Ascending aorta (tissue), 2 donors: ENCODE measurements at regions not wholly inside any gene's neighbourhood (a gene's known extent, or its start where the extent isn't known, plus 50 kb on each side); places are given as distances from the start of the nearest gene placed in this dataset.
"Not testable (repeated sequence)": the region's sequence is repeated elsewhere in the genome, so short reads cannot be mapped to it uniquely, and the experiment has no call there.

Source experiments
- DNase-seq, 2 donors: peaks; one replicate each; pipeline ENCODE4 v3.0.0-alpha.2; 2019; ENCODE audit warnings: low spot score in 2 of 2
- H3K27ac ChIP-seq, 2 donors: fragments of 200-600 bp; sonication (generic); one replicate each; pipeline ENCODE4 v1.5.1; 2016 to 2017; ENCODE audit warnings: mild to moderate bottlenecking in 1 of 2
- H3K27me3 ChIP-seq: fragments of 200-600 bp; sonication (generic); one replicate; pipeline ENCODE4 v1.5.1; 2017
- H3K36me3 ChIP-seq, 2 donors: fragments of 200-600 bp; sonication (generic); one replicate each; pipeline ENCODE4 v1.5.1; 2016
- H3K4me1 ChIP-seq, 2 donors: fragments of 200-600 bp; sonication (generic); one replicate each; pipeline ENCODE4 v1.5.1; 2016 to 2017; ENCODE audit warnings: mild to moderate bottlenecking in 1 of 2
- H3K4me3 ChIP-seq, 2 donors: fragments of 200-600 bp; sonication (generic); one replicate each; pipeline ENCODE4 v1.5.1; 2016 to 2017; ENCODE audit warnings: mild to moderate bottlenecking in 1 of 2
- H3K9me3 ChIP-seq, 2 donors: fragments of 200-600 bp; sonication (generic); one replicate each; pipeline ENCODE4 v1.5.1; 2016
- intact Hi-C: fragments of 100-400 bp; cut with DNase I; formaldehyde crosslinking; loops from one replicate; pipeline ENCODE4 v1.15.1; 2023
- TF ChIP-seq, protein P1 (sequence below), 3 experiments: fragments of 200-600 bp in 2 of 3; fragments of 450-650 bp in 1 of 3; sonication (generic) in 2 of 3; IDR thresholded peaks; one replicate each; pipeline ENCODE4 v1.5.1; 2016 to 2019; ENCODE audit warnings: antibody characterized with exemption in 3 of 3, mild to moderate bottlenecking in 1 of 3, moderate library complexity in 1 of 3

DNA sequence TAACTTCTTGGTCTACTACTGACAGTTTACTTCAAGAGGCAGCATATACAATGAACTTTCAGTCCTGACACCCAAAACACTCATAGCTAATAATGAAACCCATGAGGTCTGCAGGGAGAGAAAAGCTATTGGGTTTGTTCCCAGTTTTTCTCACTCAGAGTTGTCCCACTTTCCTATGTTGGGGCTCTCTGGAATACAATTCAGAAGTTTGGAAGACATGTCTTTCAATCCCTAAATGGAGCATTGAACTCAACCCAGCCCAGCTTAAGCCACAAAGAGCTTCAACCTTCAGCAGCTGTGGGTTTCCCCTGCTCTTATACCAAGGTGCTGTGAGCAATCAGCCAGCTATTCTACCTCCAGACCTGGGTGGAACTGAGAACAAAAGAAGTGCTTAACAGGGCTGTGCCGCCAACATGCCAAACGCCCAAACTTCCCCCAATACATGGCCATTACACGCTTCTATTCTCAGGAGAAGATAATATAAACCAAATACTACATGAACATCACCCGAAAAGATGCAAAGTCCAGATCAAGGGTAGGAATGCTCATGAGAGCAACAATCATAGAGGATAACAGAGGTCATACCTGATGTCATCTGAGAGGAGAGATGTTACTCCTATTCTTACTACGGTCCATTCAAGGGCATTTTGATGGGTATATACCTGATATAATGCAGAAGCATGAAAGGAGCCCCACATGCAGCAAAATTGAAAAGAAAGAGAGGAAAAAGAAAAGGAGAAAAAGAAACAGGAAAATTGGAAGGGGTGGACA lies 131.2 kb upstream of the TGFBR2 start:
- Histone ChIP-seq H3K27ac (no peak overlapping the region), H3K36me3 (no peaks in the 10 kb centered on the region), H3K4me1 (peaks cover 0 to 15% of the 10 kb centered on the region in 2 donors), H3K4me3 (no peak overlapping the region), H3K9me3 (no peaks in the 10 kb centered on the region), H3K27me3 (no peaks in the 10 kb centered on the region)
- no peak for DNase-seq
- intact Hi-C loops: no loop called here
- TF ChIP-seq, protein P1, sequence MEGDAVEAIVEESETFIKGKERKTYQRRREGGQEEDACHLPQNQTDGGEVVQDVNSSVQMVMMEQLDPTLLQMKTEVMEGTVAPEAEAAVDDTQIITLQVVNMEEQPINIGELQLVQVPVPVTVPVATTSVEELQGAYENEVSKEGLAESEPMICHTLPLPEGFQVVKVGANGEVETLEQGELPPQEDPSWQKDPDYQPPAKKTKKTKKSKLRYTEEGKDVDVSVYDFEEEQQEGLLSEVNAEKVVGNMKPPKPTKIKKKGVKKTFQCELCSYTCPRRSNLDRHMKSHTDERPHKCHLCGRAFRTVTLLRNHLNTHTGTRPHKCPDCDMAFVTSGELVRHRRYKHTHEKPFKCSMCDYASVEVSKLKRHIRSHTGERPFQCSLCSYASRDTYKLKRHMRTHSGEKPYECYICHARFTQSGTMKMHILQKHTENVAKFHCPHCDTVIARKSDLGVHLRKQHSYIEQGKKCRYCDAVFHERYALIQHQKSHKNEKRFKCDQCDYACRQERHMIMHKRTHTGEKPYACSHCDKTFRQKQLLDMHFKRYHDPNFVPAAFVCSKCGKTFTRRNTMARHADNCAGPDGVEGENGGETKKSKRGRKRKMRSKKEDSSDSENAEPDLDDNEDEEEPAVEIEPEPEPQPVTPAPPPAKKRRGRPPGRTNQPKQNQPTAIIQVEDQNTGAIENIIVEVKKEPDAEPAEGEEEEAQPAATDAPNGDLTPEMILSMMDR (IDR thresholded peaks at IDR 0.05): no peak

DNA sequence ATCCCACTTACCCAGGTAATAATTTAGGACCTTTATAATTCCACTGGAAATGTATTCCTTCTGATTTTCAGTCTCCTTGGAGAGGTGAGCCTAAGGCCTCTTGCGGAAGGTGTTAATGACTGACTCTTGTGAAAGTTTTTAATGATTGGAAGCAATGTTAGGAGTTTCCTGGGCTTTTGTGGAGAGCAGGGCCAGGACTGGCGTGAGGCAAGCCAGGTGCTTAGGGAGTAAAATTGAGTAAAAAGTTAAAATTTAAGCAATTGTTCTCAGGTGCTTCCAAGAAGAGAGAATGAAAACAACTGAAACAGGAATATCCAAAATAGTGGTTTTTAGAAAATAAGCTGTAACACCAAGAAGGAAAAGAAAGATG lies 130.6 kb upstream of the TGFBR2 start:
- TF ChIP-seq, protein P1 (IDR thresholded peaks at IDR 0.05): no peak
- peaks cover 0 to 19% of the 10 kb centered on the region in 2 donors for H3K4me1 ChIP-seq
- intact Hi-C loops: no loop called here

DNA sequence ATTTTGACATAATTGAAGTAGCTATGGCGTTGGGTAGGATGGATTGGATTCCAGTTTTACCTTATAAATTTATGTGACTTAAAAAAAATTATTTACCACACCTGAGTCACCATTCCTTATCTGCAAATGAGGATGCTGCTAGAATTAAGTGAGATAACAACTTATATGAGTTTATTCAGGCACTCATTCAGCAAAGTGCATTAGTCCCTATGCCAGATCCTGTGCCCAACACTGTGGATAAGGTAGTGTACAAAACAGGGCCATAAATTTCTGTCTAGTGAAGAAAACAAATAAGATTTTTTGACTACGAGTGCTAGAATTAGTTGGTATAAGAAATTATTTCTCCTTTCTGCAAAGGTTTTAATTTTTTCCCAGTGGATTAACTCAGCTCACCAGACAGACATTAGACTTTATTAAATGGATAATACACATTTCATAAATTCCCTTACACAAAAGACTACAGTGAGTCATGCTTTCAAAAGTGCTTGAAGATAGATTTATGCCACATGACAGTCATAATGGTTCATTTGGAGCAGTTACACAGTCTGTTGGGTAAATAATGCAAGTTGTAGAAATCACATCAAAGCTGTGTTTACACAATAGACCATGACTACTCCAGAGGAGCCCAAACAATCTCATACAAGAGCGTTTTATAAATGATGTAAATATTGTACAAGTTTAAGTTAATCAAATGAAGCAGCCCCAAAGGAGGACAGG lies 129.9 kb upstream of the TGFBR2 start:
- no peaks in the 10 kb centered on the region for H3K9me3 ChIP-seq
- intact Hi-C loops: no loop called here
- no peaks in the 10 kb centered on the region for H3K27me3 ChIP-seq
- H3K36me3 ChIP-seq: no peaks in the 10 kb centered on the region
- TF ChIP-seq, protein P1 (IDR thresholded peaks at IDR 0.05): no peak
- no peak for DNase-seq
- H3K27ac ChIP-seq: no peak overlapping the region
- H3K4me3 ChIP-seq: no peak overlapping the region
- H3K4me1 ChIP-seq: peaks cover 0 to 13% of the 10 kb centered on the region in 2 donors

More for the DNA sequence above, 130.6 kb upstream of the TGFBR2 start:
- no peaks in the 10 kb centered on the region for H3K36me3 ChIP-seq
- no peak for DNase-seq
- H3K4me3 ChIP-seq: no peak overlapping the region
- H3K9me3 ChIP-seq: no peaks in the 10 kb centered on the region
- H3K27me3 ChIP-seq: no peaks in the 10 kb centered on the region
- no peak overlapping the region for H3K27ac ChIP-seq

DNA sequence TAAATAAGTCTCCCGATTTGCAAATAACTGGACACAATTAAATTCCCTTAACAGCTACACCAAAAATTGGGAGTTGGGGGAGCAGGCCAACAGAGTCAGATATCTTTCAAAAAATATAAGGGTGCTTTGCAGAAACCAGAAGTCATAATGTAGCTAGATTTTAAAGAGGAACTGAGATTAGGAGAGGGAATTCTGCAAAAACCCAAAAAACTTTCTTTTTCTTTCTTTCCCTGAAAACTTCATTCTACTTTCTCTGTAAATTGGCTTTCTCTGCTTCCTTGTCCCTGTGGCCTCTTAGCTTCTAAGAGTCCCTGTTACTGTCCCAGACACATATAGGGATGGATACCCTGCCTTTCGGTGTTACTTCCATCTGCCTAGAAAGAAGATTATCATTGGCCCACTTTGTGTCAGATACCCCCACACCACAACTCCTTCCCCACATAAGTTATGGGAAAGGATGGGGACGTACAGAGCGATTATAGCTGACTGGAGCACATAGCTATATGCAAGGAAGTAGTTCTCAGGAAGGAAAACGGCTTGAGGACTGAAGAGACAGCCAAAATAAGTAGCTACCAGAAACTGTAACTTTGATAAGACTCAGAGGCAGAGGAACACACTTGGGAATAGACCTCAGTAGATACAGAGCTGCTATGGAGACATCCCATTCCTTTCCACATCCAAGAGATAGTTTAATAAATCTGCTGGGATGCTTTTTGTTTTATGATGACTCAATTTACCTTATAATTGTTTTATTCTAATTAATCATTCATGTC lies 129.1 kb upstream of the TGFBR2 start:
- Histone ChIP-seq H3K4me3 (no peak overlapping the region), H3K36me3 (no peaks in the 10 kb centered on the region), H3K27ac (no peak overlapping the region), H3K4me1 (peaks cover 0 to 11% of the 10 kb centered on the region in 2 donors), H3K9me3 (no peaks in the 10 kb centered on the region), H3K27me3 (no peaks in the 10 kb centered on the region)
- intact Hi-C loops: no loop called here
- TF ChIP-seq, protein P1 (IDR thresholded peaks at IDR 0.05): no peak
- DNase-seq: no peak

DNA sequence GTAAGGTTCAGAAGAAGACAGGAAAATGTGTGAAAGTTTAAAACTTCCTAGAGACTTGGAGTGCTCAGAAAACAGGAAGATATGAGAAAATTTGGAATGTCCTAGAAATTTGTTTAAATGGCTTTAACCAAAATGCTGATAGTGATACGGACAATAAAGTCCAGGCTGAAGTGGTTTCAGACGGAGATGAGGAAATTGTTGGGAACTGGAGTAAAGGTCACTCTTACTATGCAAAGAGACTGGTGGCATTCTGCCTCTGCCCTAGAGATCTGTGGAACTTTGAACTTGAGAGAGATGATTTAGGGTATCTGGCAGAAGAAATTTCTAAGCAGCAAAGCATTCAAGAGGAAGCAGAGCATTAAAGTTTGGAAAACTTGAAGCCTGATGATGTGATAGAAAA lies 126.7 kb upstream of the TGFBR2 start:
- H3K27ac ChIP-seq: peak overlapping the region; percentile 26 to 36
- H3K27me3 ChIP-seq, H3K4me3 ChIP-seq, H3K4me1 ChIP-seq, intact Hi-C loops, H3K9me3 ChIP-seq, H3K36me3 ChIP-seq, DNase-seq: not testable (repeated sequence)

DNA sequence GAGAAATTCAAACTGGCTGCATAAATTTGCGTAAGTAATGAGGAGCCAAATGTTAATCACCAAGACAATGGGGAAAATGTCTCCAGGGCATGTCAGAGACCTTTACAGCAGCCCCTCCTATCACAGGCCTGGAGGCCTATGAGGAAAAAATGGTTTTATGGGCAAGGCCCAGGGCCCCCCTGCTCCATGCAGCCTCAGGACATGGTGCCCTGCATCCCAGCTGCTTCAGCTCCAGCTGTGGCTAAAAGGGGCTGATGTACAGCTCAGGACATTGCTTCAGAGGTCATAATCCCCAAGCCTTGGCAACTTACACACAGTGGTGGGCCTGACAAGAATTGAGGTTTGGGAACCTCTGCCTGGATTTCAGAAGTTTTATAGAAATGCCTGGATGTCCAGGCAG lies 126.2 kb upstream of the TGFBR2 start:
- DNase-seq, H3K36me3 ChIP-seq, H3K4me1 ChIP-seq, intact Hi-C loops, H3K27me3 ChIP-seq, H3K9me3 ChIP-seq, H3K4me3 ChIP-seq: not testable (repeated sequence)
- H3K27ac ChIP-seq: peak overlapping the region in 1 of 2 donors; percentile 23
